HG03575 (cell line): ENCODE measurements at regions not wholly inside any gene's neighbourhood (a gene's known extent, or its start where the extent isn't known, plus 50 kb on each side); places are given as distances from the start of the nearest gene placed in this dataset.
"Not testable (repeated sequence)": the region's sequence is repeated elsewhere in the genome, so short reads cannot be mapped to it uniquely, and the experiment has no call there.

Source experiments
- ATAC-seq: cut with Tn5 transposase; IDR thresholded peaks from one replicate; pipeline ENCODE4 v1.9.1; 2021; ENCODE audit not compliant: unreplicated experiment, insufficient number of reproducible peaks, low FRiP score; ENCODE audit errors: extremely low read depth

GRCh38 chr6:30813631-30814145, 69.3 kb upstream of the IER3 start:
- no peak for ATAC-seq

- ATAC-seq: peak; percentile 70
Observed at GRCh38 chr6:30810813-30811339, 66.5 kb upstream of the IER3 start.

GRCh38 chr6:30807566-30807965, 63.2 kb upstream of the IER3 start:
- ATAC-seq: not testable (repeated sequence)

GRCh38 chr6:30806581-30807183, 62.3 kb upstream of the IER3 start:
- no peak for ATAC-seq

GRCh38 chr6:30804333-30804732, 60.0 kb upstream of the IER3 start:
- ATAC-seq: no peak

GRCh38 chr6:30802731-30803130, 58.4 kb upstream of the IER3 start:
- no peak for ATAC-seq

- ATAC-seq: no peak
Observed at GRCh38 chr6:30801950-30802349, 57.6 kb upstream of the IER3 start.

- ATAC-seq: no peak
Observed at GRCh38 chr6:30800871-30801270, 56.5 kb upstream of the IER3 start.

- ATAC-seq: no peak
Observed at GRCh38 chr6:30799210-30799609, 54.9 kb upstream of the IER3 start.

GRCh38 chr6:30798494-30798893, 54.1 kb upstream of the IER3 start:
- ATAC-seq: no peak

- no peak for ATAC-seq
Observed at GRCh38 chr6:30795549-30796293, 51.4 kb upstream of the IER3 start.
